Fibroblast of skin of left biceps (primary cell): ENCODE measurements at regions not wholly inside any gene's neighbourhood (a gene's known extent, or its start where the extent isn't known, plus 50 kb on each side); places are given as distances from the start of the nearest gene placed in this dataset.

ENCODE experiments used
- DNase-seq, 2 experiments: peaks; one replicate each; pipeline ENCODE4 v3.0.0-alpha.2; 2013; ENCODE audit warnings: low read depth in 2 of 2

DNA sequence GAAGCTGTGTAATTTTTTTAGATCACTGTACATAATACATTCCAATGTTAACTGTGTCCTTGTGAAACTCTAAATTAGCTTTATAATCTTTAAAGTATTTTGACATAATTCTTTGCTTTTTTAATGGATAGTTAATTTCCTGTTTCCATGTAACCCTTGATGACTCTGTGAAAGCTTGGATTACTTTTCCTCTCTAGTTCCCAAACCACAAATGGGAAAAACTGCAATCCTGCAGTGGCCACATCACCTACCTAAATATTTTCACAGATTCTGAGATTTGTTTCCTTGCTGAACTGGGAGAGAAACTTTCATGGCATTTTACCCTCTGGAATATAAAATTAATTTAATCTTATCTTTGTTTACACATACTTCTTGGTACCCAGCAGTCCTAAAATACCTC, 161.6 kb upstream of the CCDC68 start:
- DNase-seq, result no peak

DNA sequence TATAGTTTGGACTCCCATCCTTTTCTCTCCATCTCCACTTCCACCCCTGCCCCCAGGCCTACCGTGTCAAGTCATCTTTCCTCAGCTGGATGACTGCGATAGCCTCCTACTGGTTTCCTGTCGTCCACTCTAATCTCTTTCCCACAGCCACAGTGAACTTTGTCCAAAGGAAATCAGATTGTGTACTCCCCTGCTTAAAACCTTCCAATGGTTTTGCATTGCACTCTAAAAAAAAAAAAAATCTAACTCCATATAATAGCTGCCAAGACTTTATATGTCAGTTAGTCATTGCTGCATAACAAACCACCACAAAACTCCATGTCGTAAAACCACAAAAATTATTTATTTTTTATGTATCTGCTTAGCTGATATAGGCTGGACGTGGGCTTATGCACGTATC, 160.2 kb upstream of the CCDC68 start:
- no peak for DNase-seq

DNA sequence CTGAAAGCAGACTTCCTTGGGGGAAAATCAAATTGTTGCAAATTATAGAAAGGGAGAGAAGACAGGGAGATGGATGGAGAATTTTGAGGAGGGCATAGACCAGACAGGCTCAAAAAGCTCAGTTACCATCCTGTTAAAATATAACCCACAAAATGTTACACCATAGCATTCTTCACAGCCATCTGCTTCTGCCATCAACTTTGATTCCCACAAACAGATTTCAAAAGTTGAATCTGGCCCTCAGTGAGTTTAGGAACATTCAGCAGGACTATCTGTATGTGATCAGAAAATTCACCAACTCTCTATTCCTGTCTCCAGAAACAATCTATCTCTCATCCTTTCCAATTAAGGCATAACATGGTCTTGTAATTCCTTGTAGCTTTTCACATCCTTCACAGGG, 159.8 kb upstream of the CCDC68 start:
- no peak for DNase-seq

DNA sequence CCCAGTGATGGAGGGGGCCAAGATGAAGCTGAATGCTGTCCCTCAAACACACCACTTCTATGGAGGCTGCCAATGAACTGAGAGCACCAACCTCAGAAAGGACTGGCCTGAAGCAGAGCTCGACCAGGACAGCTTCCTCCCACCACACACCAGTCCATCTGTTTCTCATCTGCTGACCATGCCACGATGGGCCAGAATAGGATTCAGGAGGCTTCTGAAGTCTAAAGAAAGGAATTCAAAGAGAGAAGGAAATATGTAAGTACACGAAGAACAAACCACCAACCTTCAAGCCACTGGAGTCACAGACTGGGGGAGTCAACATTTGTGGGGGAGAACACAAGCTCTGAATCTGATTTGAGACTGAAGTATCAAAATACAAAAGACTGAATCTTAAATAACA, 157.6 kb upstream of the CCDC68 start:
- DNase-seq, result no peak

DNA sequence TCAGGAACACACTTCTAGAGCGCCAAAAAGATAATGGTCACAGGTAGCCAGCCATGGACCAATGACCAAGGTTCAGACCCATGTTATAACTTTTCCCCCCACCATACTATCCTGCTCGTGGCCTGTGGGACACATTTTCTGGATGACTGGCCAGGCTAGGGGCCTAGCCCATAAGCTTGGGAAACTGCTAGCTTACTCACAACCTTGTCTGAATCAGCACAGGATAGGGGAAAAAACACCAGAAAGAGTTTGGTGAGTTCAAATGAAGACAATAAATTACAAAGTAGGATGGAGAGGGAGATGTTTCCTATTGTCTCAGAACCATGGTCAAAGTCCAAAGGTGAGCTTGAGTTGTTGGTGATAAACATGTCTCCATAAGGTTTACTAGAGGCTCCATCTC, 156.3 kb upstream of the CCDC68 start:
- no peak for DNase-seq

DNA sequence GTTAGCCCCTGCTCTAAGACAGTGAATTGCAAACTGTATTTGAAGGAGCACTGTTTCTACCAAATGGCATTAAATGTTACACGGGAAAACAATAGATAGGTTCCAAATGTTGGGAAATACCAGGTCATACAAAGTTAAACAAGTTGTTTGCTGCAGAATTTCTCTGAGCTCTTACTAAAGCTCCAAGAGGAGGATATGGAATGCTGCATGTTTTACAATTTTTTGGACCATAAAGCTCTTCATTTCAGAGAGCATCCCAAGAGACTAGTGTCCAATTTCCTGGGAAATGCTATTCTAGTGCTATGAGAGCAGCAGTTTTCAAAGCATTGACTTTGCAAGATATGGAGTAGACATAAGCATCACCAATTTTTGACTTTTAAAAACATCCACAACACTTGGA, 155.6 kb upstream of the CCDC68 start:
- DNase-seq, result no peak

DNA sequence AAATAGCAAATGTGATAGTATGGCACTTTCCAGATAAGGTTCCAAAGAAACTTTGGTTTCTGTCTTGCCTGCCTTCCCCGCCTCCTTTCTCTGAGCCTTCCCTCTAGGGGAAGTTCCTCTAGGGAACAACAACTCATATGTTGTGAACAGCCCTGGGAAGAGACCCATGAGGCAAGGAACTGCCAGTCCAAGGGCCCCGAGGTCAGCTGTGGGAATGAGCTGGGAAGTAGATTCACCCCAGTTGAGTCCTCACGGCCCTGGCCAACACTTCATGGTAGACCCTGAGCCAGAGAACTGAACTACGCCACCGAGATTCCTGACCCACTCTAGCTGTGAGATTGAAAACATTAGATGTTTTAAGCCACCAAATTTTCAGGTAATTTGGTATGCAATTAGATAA, 154.5 kb upstream of the CCDC68 start:
- DNase-seq, result no peak

DNA sequence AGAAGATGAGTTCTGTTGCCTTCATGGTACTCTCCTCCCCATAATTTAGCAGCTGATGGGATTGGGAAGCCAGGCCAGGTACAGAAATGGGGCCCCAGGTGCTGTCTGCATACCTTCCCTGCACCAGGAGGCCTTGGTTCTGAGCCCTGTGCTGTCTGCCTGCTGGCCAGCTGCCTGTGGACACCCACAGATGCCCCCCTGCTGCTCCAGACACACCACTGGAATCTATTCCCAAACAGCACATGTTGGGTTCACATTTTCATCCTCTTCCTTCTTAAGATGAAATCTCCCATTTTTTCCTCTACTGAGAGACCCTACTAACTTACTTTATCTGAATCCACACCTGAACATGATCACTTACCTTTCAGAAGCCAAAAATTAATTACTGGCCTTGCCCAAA, 152.0 kb upstream of the CCDC68 start:
- no peak for DNase-seq

DNA sequence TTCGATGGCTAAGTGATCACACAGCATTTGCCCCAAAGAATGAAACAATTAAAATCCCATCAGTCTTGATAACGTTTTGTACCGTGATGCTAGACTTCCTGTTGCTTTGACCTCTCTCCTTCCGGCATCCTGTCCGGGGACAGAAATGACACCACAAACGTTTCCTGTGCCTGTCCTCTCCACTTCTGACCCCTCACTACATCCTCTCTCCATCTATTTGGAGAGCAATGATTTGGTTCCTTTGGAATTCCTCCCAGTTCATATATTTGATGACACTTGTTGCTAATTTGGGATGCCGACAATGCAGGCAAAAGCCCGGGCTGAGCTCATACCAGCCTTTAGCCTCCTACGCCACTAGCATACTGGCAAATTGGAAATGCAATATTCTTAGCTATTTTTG, 151.2 kb upstream of the CCDC68 start:
- DNase-seq, result no peak

DNA sequence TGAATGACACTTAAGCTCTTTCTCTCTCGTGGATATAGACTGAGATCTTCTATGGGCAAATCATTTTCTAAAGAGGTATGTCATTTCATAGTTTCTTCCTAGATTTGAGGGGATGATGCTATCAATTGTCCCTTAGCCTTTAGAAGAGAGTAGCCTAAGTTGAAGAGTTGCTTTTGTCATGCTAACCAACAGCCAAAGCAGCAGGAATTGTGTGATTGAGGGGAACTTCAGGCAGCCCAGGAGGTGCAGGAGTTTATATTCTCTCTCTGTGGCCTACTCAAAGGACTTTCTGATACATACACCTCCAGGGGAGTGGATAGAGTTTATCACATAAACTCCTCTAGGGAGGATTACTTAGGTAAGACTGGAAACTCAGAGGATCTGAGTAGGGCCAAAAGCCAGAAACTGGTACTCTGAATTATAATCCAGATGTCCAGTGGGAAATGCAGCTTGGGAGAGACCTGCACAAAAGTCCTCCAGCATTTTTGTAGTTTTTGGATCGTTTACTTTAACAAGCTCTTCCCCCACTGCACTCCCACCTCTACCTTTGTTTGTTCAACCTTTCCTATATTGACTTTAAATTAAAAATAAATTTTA, 150.7 kb upstream of the CCDC68 start:
- no peak for DNase-seq

DNA sequence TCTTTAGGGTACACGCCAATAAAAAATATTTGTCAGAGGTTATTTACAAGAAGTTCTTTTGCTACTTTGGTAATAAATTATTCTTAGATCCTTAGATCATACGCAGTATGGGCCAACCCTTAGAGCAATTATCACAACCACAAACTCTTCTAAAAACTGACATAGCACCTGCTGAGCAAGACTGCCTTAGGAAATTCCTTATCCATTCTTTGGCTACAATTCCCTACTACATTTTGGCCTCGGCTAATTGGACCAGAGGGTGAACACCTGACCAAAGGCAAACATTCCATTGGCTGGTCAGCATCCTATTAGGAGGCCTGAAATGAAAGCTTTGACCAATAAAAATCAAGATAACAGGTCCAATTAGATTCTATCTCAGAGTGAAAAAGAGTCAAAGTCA, 147.6 kb upstream of the CCDC68 start:
- no peak for DNase-seq

DNA sequence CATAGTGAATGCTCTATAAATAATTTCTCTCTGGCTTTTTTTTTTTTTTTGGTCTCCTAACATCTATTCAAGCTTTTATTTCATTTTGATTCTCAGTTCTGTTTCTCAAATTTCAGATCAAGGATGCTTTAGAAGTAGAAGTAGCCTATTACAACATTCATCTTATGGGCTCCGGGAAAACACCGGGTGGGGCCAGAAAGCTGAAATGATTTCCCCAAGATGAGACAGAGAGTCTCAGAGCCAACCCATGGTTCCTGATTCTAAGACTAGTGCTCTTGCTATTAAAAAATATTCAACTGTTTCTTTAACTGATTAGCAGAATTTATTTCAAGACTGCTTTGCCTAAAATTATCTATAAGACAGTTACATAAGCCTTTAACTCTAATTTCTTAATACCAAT, 147.2 kb upstream of the CCDC68 start:
- DNase-seq, result no peak

DNA sequence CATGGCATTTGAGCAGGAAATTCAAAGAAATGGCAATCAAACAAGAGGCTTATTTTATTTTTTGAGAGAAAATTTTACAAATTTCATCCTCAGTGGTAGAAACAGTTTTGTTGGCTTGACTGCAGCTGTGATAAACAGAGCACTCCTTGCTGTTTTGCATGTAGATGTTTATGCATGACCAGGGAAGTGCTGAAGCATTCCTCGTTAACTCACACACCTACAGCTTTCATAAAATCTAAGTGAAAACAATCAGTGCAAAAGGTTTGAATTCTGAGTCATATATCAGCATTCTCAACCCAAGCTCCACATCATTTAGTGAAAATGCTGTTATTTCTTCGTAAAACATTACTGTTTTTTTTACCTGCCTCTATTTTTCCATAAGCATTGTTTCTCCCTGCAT, 146.6 kb upstream of the CCDC68 start:
- no peak for DNase-seq

DNA sequence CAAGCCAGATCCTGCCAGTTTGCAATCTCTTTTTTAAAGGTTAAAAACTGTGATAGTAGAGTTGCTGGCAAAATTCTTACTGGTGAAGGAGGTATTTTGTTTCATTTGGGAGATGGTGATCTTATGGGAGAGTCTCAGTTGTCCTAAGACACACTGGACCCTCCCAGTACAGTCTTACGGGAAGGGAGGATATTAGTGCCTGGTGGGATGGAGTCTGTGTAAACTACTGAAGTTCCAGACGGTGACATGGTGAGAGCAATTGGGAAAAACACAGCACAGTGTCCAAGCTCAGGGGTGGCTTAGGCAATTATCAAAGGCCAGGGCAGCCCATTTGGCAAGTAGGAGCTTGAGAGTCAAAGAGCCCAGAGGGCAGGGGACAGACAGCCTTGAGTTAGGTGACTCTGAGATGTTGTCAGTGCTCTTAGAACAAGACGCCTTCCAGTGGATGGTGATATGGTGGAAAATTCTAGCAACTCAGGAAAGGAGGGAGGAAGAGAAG, 143.7 kb upstream of the CCDC68 start:
- no peak for DNase-seq

DNA sequence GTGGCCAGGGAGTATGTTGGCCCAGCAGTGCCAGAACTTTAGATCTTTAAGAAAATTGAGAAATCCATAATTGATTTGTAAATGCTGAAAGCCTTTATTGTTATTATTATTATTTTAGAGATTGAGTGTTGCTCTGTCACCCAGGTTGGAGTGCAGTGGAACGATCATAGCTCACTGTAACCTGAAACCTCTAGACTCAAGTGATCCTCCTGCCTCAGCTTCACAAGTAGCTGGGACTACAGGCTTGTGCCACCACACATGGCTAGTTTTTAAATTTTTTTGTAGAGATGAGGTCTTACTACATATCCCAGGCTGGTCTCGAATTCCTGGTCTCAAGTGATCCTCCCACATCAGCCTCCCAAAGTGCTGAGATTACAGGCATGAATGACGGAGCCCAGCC, 143.2 kb upstream of the CCDC68 start:
- DNase-seq, result no peak

DNA sequence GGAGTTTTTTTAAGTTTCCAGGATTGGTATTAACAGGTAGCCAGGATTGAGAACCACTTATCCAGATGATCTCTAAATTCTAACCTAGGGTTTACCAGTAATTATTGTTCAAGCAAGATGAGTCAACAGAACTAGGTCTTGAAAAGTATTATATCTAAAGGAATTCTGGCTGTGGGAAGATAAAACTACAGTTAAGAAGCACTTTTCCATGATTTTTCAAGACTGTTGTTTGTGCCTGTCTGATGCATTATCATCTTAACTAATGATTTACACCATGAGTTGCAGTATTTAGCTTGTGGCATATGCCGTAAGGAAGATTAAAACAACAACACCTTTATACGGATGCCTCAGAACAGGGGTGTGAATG, 142.2 kb upstream of the CCDC68 start:
- no peak for DNase-seq

DNA sequence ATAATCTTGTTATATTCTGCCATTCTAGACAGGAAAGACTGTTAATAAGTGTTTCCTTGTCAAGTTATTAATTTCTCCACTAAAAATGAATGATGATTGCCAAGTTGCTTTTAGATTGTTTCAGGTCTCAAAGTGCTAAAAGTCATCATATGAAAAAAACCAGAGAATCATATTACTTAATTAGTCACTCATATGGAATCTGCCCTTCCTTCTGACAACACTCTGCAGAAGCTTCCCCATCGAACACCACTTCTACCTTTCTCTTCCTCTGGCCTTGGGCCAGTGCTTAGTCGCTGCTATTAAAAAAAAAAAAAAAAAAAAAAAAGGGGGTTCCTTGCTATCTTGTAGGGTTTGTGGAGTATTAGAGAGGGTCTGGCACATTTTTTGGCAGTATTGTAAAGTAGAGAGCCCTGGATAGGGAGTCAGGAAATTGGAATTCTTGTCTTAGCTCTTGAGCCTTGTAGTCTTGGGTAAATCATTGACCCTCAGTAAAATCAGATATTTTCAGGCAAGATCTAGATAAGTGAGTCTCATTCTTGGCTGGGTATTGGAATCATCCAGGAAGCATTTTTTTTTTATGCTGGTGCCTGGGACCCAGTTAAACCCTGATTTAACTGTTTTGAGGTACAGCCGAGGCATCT, 141.7 kb upstream of the CCDC68 start:
- no peak for DNase-seq

DNA sequence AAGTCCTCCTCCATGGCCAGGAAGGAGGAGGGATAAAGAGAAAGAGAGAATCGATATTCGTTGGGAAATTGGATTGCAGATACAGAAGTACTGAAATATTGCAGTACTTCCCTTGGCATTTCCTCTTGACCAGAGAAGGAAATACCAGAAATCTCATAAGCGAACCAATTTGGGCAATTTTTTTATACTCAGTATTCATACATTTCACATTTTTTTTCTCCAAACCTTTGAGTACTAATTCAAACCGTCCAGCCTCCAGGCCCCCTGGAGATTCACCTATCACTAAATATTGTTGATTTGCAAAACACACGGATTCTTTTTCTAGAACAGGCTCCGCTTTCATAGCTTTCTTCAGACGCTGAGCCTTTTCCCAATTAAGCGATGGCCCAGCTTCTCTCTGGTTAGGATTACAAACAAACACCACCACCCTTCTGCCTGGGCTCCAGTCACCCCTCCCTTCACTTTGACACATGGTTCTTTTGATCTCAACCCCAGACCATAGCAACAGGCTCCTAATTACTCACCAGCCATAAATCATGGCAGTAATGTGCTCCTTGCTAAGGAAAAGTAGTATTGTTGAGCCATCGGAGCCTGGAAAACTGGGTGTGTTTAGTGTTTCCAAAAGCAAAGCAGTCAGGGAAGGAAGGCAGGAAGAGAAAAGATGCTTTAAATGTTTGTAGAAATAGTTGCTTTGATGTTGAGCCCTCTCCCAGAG, 138.4 kb upstream of the CCDC68 start:
- DNase-seq, result peak in 1 of 2 experiments; percentile 54

DNA sequence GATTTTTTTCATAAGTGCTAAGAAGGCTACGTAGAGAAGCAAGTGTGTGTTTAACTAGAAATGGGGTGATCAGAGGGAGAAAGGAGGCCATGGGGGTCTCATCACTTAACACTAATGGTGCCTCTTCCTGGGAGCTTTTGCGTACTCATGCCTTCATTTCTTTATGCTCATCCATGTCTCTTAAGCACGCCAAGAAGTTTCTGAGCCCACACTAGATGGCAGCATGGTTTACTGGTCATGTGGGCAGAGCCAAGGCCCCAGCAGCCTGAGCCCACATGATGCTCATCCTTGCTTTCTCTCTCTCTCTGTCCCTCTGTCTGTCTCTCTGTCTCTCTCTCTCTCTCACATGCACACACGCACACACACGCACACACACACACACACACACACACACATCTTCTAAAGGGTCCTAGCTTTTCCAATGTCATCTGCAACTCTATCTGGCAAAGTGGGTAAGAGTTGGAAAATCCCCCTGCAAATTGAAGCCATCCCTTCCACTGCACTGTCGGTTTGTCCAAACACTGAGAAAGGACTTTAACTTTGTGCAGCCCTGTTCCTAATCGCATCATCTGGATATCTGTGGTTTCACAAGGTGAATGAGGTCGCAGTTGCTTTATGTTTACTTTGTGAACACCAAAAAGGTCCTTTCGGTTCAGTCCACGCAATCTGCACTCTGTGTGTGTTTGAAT, 137.1 kb upstream of the CCDC68 start:
- no peak for DNase-seq

DNA sequence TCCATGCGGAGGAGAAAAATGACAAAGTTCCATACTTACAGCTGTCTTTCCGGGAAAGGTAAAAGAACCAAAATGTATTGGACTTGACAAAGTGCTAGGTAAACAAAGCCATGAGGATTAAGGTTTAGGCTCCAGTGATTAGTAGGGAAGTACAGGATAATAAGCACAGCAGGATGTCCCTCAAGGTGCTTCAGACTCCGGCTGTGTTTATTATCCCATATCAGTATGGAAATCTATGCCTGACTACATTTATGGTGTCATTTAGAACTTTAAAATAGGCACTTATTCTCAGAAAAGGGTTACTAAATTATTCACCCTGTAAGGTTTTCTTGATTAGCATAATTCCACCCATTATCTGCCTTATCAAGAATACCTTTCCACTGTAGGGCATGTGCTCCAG, 136.3 kb upstream of the CCDC68 start:
- no peak for DNase-seq

DNA sequence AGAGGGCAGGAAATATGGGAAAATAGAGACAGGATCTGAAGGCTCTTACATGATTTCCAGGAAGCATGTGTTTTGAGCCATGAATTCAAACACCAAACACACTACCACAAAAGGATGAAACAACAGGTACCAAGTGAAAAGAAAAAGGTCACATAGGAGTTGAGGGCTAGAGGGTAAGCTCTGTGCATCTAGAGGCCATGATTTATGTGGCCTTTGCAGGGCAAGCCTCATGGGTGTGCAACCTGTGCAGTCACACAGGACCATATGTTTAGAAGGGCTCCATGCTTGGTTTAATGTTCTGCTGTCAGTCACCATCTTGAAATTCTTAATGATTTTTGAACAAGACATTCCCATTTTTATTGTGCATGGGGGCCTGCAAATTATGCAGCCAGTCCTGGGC, 134.5 kb upstream of the CCDC68 start:
- DNase-seq, result no peak

DNA sequence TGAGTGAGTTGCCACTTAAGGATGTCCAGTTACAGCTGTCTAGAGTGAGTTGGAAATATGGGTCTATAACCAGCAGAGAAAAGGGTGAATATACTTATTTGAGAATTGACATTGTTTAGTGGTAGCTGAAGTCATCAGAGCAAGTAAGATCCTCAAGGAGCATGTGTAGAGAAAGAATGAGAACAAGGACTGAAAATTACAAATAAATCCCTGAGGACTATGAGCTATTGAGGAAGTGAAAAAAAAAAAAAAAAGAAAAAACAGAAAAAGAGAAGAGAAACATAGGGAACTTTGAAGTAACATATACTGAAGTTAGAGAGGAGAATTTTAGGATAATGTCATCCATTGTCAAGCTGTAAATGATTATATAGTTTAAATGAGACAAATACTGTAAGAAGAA, 134.0 kb upstream of the CCDC68 start:
- DNase-seq, result no peak

DNA sequence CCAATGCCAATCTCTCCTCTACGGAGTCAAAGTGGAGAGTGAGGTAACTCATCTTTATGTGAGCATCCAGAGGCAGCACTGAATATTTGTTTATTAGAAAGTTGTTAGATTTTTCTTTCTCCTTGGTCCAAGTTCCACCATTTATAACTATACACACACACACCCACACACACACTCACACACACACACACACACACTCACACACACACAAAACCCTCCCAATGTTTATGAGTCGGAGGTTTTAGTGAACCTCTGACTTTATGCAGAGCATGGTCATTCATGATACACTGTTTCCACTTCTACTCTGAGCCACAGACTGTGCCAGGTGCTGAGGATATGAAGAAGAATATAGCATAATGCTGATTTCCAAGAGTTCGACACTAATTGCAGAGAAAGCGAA, 132.9 kb upstream of the CCDC68 start:
- no peak for DNase-seq
